HEK293T (cell line): ENCODE measurements at regions not wholly inside any gene's neighbourhood (a gene's known extent, or its start where the extent isn't known, plus 50 kb on each side); places are given as distances from the start of the nearest gene placed in this dataset.

Experiments
- CTCF ChIA-PET: fragments of 350-600 bp; formaldehyde crosslinking; extraction: SDS; loops from one replicate; lab custom pipeline; 2021; ENCODE audit warnings: antibody characterized with exemption, inconsistent platforms; lab: Yijun Ruan, JAX
- POLR2A ChIA-PET: fragments of 350-600 bp; formaldehyde crosslinking; extraction: SDS; loops from one replicate; lab custom pipeline; 2020; ENCODE audit warnings: antibody characterized with exemption, inconsistent platforms; lab: Yijun Ruan, JAX
- DNase-seq: peaks from one replicate; pipeline ENCODE4 v3.0.0; 2012; ENCODE audit warnings: mixed read lengths; ENCODE audit errors: extremely low spot score
- ARNT ChIP-seq: fragments of 450-650 bp; IDR thresholded peaks from 2 replicates; pipeline ENCODE4 v1.6.1; 2017; ENCODE audit warnings: mild to moderate bottlenecking
- BHLHE40 ChIP-seq: fragments of 450-650 bp; IDR thresholded peaks from 2 replicates; pipeline ENCODE4 v1.6.1; 2016; ENCODE audit warnings: mild to moderate bottlenecking, moderate library complexity, borderline replicate concordance
- CTBP1 ChIP-seq: fragments of 450-650 bp; IDR thresholded peaks from 2 replicates; pipeline ENCODE4 v1.6.1; 2016; ENCODE audit warnings: borderline replicate concordance
- ELF4 ChIP-seq: fragments of 450-650 bp; IDR thresholded peaks from 2 replicates; pipeline ENCODE4 v1.6.1; 2017; ENCODE audit warnings: antibody characterized with exemption
- FOXA1 ChIP-seq: fragments of 450-650 bp; IDR thresholded peaks from 2 replicates; pipeline ENCODE4 v1.6.1; 2016; ENCODE audit warnings: mild to moderate bottlenecking
- FOXK2 ChIP-seq: fragments of 450-650 bp; IDR thresholded peaks from 2 replicates; pipeline ENCODE4 v1.6.1; 2016; ENCODE audit warnings: mild to moderate bottlenecking
- FOXM1 ChIP-seq: fragments of 450-650 bp; IDR thresholded peaks from 2 replicates; pipeline ENCODE4 v1.6.1; 2017; ENCODE audit warnings: mild to moderate bottlenecking, borderline replicate concordance
- HDGF ChIP-seq: fragments of 450-650 bp; IDR thresholded peaks from 2 replicates; pipeline ENCODE4 v1.6.1; 2017; ENCODE audit warnings: antibody characterized with exemption, borderline replicate concordance
- L3MBTL2 ChIP-seq: fragments of 450-650 bp; conservative IDR thresholded peaks from 2 replicates; pipeline ENCODE4 v1.6.1; 2016; ENCODE audit warnings: mild to moderate bottlenecking
- LEF1 ChIP-seq: fragments of 450-650 bp; IDR thresholded peaks from 2 replicates; pipeline ENCODE4 v1.6.1; 2017; ENCODE audit warnings: mild to moderate bottlenecking, borderline replicate concordance
- NFRKB ChIP-seq: fragments of 450-650 bp; IDR thresholded peaks from 2 replicates; pipeline ENCODE4 v1.6.1; 2016; ENCODE audit warnings: mild to moderate bottlenecking, moderate library complexity
- PKNOX1 ChIP-seq: fragments of 450-650 bp; IDR thresholded peaks from 2 replicates; pipeline ENCODE4 v1.6.1; 2016
- SP1 ChIP-seq: fragments of 450-650 bp; IDR thresholded peaks from 2 replicates; pipeline ENCODE4 v1.6.1; 2017
- SUZ12 ChIP-seq: fragments of 450-650 bp; IDR thresholded peaks from 2 replicates; pipeline ENCODE4 v1.6.1; 2016; ENCODE audit warnings: mild to moderate bottlenecking
- TARDBP ChIP-seq: fragments of 450-650 bp; IDR thresholded peaks from 2 replicates; pipeline ENCODE4 v1.6.1; 2016
- ZNF384 ChIP-seq: fragments of 450-650 bp; IDR thresholded peaks from 2 replicates; pipeline ENCODE4 v1.6.1; 2016

GRCh38 chr7:91323626-91324158, 59.5 kb downstream of the FZD1 start:
- ChIA-PET CTCF (no interaction called here), POLR2A (no interaction called here)
- no peak for DNase-seq
- TF ChIP-seq FOXM1: no peak
- no peak for TF ChIP-seq PKNOX1
- TF ChIP-seq FOXA1: no peak
- no peak for TF ChIP-seq TARDBP
- TF ChIP-seq ZNF384: no peak
- no peak for TF ChIP-seq NFRKB
- TF ChIP-seq L3MBTL2: no peak
- no peak for TF ChIP-seq FOXK2

DNA sequence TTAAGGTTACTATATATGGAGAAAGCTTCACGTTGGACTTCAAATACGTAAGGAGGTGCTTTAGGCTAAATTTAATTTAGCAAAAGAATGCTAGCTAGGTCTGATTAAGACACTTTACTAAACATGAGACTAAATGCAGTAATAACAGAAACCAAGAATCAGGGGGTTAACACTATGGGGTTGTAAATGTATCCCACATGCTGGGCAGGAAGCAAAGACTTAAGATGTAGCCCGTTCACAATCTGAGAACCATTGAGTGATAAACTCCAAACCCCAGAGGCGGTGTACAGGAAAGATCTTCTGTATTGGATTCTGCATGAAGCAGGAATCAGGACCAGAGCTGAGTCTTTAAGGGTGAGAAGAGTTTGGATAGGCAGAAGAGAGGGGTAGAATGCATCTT, 60.4 kb downstream of the FZD1 start:
- no peak for DNase-seq
- POLR2A ChIA-PET: no interaction called here
- CTCF ChIA-PET: no interaction called here
- TF ChIP-seq L3MBTL2: no peak
- no peak for TF ChIP-seq SUZ12
- TF ChIP-seq FOXK2: no peak
- no peak for TF ChIP-seq BHLHE40
- no peak for TF ChIP-seq ARNT
- TF ChIP-seq NFRKB: no peak
- TF ChIP-seq HDGF: no peak

DNA sequence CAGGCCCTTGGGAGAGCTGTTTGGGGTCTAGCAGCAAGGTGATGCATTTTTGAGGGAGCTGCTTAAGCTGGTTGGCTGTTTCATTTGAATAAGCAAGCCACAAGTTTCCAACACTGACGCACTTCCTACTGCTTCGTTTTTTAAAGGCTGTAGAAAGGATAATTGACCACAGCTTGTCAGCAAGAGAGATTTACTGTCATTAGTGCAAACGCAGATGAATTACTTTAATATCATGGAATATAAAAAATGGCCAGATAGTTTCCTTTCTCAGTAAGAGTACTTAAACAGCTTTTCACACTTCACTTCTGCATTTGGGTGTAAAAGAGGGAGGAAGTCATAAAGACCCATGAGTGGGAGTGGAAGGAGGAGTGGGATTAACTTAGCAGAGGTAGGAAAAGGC, 61.5 kb downstream of the FZD1 start:
- DNase-seq: no peak
- TF ChIP-seq HDGF (no peak), TARDBP (no peak), NFRKB (no peak), SUZ12 (no peak), FOXK2 (no peak), FOXM1 (no peak), SP1 (no peak), L3MBTL2 (no peak), PKNOX1 (no peak)
- POLR2A ChIA-PET: no interaction called here
- CTCF ChIA-PET: interaction anchor here (0.7 kb wide), 1 partner anchor 80 kb away, joined by 3 read pairs; no protein-coding TSS in a partner anchor

GRCh38 chr7:91326516-91327199, 62.4 kb downstream of the FZD1 start:
- ChIA-PET POLR2A (no interaction called here), CTCF (no interaction called here)
- DNase-seq: no peak
- TF ChIP-seq L3MBTL2 (no peak), ARNT (no peak), FOXK2 (no peak), ELF4 (no peak), FOXA1 (no peak), SUZ12 (no peak)

DNA sequence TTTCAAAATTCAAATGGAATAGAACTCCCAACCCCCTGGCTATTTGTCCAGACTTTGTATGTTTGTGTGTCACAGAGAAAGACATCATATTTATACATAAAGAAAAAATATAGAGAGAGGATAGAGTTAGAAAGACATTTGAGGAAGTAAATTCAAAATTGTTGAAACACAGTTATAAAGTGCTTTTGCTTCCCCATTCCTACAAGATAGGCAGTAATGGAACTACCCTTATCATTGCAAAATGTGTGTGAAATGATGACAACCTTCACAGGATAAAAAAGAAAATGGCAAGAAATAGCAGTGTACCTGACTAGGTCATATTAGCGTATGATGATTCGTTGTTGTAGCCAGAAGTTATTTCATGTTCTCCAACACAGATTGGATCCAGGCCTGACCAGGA, 63.1 kb downstream of the FZD1 start:
- CTCF ChIA-PET: no interaction called here
- no peak for TF ChIP-seq FOXA1
- no peak for TF ChIP-seq HDGF
- no peak for TF ChIP-seq L3MBTL2
- TF ChIP-seq ELF4: no peak
- no peak for TF ChIP-seq ARNT
- no peak for TF ChIP-seq PKNOX1
- TF ChIP-seq NFRKB: no peak
- no peak for TF ChIP-seq FOXM1
- TF ChIP-seq ZNF384: no peak
- TF ChIP-seq BHLHE40: no peak
- no peak for TF ChIP-seq LEF1
- no peak for TF ChIP-seq CTBP1
- TF ChIP-seq TARDBP: no peak
- no peak for TF ChIP-seq FOXK2
- POLR2A ChIA-PET: no interaction called here
- DNase-seq: no peak

DNA sequence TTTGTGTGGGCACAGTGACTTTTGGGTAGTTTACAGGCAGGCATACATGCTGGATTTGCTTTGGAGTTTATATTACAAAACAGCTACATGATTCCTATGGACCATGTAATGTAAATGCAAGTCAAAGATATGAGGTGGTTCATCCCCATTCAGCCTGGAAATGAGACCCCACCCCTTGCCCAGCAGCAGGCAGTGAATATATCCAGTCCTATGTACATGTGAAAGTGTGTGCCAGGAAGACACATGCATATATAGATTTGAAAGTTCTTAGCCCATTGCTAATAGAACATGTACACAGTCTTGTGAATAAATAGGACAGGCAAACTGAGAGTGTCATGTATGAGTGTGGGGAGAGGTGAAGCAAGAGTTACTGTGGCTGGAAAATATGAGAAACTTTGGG, 65.3 kb downstream of the FZD1 start:
- TF ChIP-seq NFRKB (no peak), ELF4 (no peak), FOXA1 (no peak), FOXK2 (no peak), CTBP1 (no peak), FOXM1 (no peak), ARNT (no peak), SP1 (no peak), BHLHE40 (no peak)
- ChIA-PET POLR2A (no interaction called here), CTCF (no interaction called here)
- no peak for DNase-seq
